HAP-1 (cell line): ENCODE measurements at regions not wholly inside any gene's neighbourhood (a gene's known extent, or its start where the extent isn't known, plus 50 kb on each side); places are given as distances from the start of the nearest gene placed in this dataset.

Experiments used
- DNase-seq, 2 experiments: peaks; one replicate each; pipeline ENCODE4 v3.0.0-alpha.2; 2016 to 2020; ENCODE audit warnings: low spot score in 2 of 2
- H3K27me3 ChIP-seq: fragments of 250-450 bp; sonication (Bioruptor Pico); 2 replicates; pipeline ENCODE4 v1.5.1; 2020; ENCODE audit warnings: low read depth, mild to moderate bottlenecking, moderate library complexity
- H3K36me3 ChIP-seq: fragments of 250-450 bp; sonication (Bioruptor Pico); replicated peaks from 2 replicates; pipeline ENCODE4 v1.5.1; 2020; ENCODE audit warnings: mild to moderate bottlenecking
- H3K4me1 ChIP-seq: fragments of 250-450 bp; sonication (Bioruptor Pico); 2 replicates; pipeline ENCODE4 v1.5.1; 2020; ENCODE audit warnings: mild to moderate bottlenecking
- H3K4me3 ChIP-seq: fragments of 250-450 bp; sonication (Bioruptor Pico); 2 replicates; pipeline ENCODE4 v1.5.1; 2020; ENCODE audit warnings: mild to moderate bottlenecking, moderate library complexity
- H3K9me3 ChIP-seq: fragments of 250-450 bp; sonication (Bioruptor Pico); 2 replicates; pipeline ENCODE4 v1.5.1; 2020; ENCODE audit warnings: mild to moderate bottlenecking, moderate library complexity
- in situ Hi-C: fragments of 300-500 bp; cut with MboI; formaldehyde crosslinking; loops from 3 replicates; pipeline ENCODE4 v1.14.3; 2020; ENCODE audit warnings: low sequenced_read_pairs, inconsistent platforms, mixed read lengths

DNA sequence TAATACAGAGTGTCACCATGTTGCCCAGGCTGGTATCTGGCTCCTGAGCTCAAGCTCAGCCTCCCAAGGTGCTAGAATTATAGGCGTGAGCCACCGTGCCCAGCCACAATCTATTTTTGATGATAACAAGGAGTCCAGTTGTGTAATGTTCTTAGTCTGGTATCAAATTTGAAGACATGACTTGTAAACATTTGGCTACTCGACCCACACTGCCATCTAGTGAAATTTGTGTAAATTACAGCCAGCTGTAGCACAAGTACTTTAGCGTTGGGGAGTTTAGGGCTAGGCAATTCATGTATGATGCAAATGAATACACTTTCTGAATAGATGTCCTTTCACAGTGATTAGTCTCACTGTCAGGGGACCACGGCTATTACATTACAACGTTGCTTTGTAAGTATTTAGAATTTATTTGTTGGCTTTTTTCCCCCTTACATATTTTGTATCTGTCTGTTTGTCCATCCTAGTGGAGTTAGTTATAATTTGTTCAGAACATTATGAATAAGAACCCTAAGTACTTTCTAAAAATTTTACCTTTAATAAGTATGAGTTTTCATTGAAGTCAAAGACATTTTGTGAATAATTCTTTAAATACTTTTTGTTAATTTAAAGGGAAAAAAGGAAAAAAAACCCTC, 139.7 kb downstream of the PRDM13 start:
- in situ Hi-C loops = no loop called here
- H3K4me3 ChIP-seq = no peak overlapping the region
- no peaks in the 10 kb centered on the region for H3K9me3 ChIP-seq
- DNase-seq = peak; percentile 77 to 81
- peaks cover 18% of the 10 kb centered on the region for H3K27me3 ChIP-seq
- H3K36me3 ChIP-seq = no peaks in the 10 kb centered on the region
- H3K4me1 ChIP-seq = no peaks in the 10 kb centered on the region

DNA sequence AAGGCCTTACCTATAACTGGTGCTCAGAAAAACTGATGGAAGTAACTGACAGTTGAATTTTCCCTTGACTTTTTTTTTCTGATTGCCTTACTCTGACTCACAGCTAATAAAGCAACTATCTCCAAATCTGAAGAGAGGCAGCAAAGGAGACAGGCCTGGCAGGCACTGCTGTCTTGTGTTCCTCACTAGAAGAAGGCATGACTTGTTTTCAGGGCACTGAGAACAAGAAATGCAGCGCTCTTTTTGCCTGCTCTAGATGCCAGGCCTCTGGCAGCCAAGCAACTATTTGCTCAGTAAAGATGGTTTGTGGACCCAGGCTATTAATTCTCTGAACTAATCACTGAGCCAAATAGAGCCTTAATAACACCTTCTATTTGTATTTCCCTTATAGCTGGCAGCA, 155.1 kb downstream of the PRDM13 start:
- no peak for DNase-seq
- H3K9me3 ChIP-seq = no peaks in the 10 kb centered on the region
- no peaks in the 10 kb centered on the region for H3K36me3 ChIP-seq
- peaks cover 3% of the 10 kb centered on the region; the same call in 1 of the 2 replicates for H3K27me3 ChIP-seq
- in situ Hi-C loops = no loop called here
- H3K4me3 ChIP-seq = no peak overlapping the region
- H3K4me1 ChIP-seq = no peaks in the 10 kb centered on the region

DNA sequence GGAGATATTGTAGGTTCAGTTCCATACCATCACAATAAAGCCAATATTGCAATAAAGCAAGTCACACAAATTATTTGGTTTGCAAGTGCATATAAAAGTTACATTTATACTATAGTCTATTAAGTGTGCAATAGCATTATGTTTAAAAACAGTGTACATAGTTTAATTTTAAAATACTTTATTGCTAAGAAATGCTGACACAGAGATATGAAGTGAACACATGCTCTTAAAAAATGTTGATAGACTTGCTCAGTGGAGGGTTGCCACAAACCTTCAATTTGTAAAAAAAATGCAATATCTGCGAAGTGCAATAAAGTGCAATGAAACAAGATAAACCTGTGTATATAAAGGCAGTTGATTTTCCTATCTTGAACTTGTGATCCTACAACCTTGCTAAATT, 161.5 kb downstream of the PRDM13 start:
- Histone ChIP-seq H3K9me3 (no peaks in the 10 kb centered on the region), H3K36me3 (no peaks in the 10 kb centered on the region), H3K4me1 (no peaks in the 10 kb centered on the region), H3K4me3 (no peak overlapping the region), H3K27me3 (peaks cover 15% of the 10 kb centered on the region; the same call in 1 of the 2 replicates)
- in situ Hi-C loops = no loop called here
- no peak for DNase-seq

DNA sequence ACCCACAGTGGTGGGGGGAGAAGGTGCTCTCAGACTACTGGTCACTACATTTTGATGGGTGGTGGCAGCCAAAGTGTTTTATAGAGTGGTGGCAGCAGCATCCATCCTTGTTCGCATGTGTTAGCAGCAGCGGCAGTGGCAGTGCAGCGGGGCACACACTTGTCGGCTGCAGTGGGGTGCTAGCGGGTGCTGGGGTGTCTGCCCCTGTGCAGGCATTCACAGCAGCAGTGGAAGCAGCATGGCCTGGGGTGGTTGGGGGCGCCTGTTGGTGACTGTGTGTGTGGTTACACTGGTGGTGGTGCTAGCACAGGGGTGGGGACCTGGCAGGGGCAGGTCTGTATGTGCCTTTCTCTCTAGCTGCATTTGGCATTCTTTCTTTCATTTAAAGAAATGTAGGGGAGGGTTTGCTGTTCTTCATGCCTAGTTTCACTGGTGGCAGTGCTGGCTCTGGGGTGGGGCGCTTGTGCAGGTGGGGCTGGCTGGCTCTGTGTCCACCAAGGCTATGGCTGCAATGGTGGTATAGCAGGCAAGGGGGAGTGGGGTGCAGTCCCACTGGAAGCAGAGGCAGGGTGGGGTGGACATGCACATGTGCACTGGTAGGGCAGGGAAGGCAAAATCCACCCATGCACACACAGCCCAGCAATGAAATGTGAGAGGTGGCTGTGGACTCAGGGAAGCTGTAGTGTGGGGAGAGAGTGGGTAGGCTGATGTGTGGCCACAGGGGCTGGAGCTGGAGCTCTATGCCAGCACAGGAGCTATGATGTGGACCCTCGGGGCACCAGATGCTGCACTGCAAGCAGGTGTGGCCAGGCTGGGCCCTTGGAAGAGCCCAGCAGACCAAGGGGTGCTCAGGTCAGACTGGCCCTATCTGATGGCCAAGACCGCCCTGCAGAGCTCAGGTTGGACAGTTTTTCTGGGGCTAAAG, 173.3 kb downstream of the PRDM13 start:
- DNase-seq = no peak
- Histone ChIP-seq H3K9me3 (no peaks in the 10 kb centered on the region), H3K27me3 (peaks cover 8% of the 10 kb centered on the region), H3K36me3 (no peaks in the 10 kb centered on the region), H3K4me1 (no peaks in the 10 kb centered on the region), H3K4me3 (no peak overlapping the region)
- in situ Hi-C loops = no loop called here

DNA sequence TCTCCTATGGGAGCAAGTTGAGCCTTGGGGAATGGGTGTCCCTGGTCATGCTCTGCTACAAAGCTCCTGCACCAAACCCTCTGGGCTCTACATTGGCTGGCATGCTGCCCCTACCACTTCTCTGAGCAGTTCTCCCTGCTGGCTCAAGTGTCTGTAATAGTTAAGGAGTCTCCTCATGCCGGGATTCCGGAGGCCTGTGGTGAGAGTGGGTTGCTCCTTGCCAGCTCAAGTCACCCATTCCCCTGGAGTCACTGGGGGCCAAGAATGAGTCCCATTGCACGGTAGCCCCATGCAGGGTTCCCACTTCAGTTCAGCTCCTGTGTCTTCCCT, 173.9 kb downstream of the PRDM13 start:
- H3K27me3 ChIP-seq = peaks cover 8% of the 10 kb centered on the region
- no peaks in the 10 kb centered on the region for H3K4me1 ChIP-seq
- no peaks in the 10 kb centered on the region for H3K9me3 ChIP-seq
- no peak overlapping the region for H3K4me3 ChIP-seq
- in situ Hi-C loops = no loop called here
- H3K36me3 ChIP-seq = no peaks in the 10 kb centered on the region
- DNase-seq = no peak

DNA sequence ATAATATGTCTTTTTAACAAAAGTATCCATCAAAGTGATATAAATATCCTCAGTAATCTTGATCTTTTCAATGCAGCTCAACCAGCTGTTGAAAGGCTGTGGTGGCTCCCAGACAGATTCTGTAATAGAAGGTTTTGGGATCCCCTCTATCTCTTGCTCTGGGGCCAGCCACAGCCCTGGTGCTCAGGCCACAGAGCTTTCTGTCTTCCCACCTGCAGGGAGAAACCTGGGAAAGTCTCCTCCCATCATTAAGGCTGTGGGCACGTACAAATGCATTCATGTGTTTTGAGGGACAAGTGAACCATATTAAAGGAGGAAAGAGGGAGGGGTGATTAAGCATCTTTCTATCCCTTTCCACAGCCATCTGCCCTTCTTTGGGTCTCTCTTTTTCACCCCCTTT, 183.1 kb downstream of the PRDM13 start:
- Histone ChIP-seq H3K4me1 (no peaks in the 10 kb centered on the region), H3K9me3 (no peaks in the 10 kb centered on the region), H3K36me3 (no peaks in the 10 kb centered on the region), H3K27me3 (peaks cover 3% of the 10 kb centered on the region; the same call in 1 of the 2 replicates), H3K4me3 (no peak overlapping the region)
- in situ Hi-C loops = no loop called here
- DNase-seq = no peak

DNA sequence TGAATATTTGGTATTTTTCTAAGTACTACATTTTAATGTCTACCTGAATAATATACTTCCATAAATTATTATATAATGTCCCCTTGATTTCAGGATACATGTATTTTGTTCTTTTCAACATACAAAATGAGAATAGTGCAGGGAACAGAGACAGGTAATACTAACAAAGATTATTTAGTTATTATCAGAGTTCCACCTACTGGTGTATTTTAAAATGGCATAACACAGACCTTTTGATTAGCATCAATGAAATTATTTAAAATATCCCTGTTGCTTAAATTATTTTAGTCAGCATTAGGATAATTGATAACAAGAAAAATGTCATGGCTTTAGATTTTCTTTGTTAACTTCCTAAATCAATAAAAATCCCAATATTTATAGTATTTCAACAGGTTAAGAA, 184.0 kb downstream of the PRDM13 start:
- no peaks in the 10 kb centered on the region for H3K36me3 ChIP-seq
- no peak for DNase-seq
- no peaks in the 10 kb centered on the region for H3K9me3 ChIP-seq
- no peaks in the 10 kb centered on the region for H3K4me1 ChIP-seq
- peaks cover 3% of the 10 kb centered on the region; the same call in 1 of the 2 replicates for H3K27me3 ChIP-seq
- in situ Hi-C loops = no loop called here
- H3K4me3 ChIP-seq = no peak overlapping the region

DNA sequence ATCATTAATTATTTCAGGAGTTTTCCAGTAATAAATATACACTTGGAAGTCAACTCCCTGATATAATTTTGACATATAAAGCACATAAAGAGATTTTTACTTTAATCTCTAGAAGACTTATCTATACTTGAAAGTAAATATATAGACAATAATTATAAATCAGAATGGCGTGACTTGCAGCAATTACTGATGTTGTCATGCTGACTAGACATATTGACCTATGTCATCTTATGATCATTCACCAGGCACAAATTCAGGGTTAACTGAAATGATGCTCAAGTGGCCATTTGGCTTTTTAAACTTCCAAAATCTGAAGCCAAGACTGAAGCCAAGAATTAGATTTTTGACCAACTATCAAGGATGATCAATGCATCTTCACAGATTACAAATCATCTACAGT, 192.2 kb downstream of the MCHR2 start:
- DNase-seq = no peak
- Histone ChIP-seq H3K4me3 (no peak overlapping the region), H3K36me3 (no peaks in the 10 kb centered on the region), H3K4me1 (no peaks in the 10 kb centered on the region), H3K27me3 (peaks cover 11% of the 10 kb centered on the region), H3K9me3 (no peaks in the 10 kb centered on the region)
- in situ Hi-C loops = loop anchor here (25.0 kb wide), 2 partner anchors 215 to 340 kb away; no protein-coding TSS in a partner anchor

DNA sequence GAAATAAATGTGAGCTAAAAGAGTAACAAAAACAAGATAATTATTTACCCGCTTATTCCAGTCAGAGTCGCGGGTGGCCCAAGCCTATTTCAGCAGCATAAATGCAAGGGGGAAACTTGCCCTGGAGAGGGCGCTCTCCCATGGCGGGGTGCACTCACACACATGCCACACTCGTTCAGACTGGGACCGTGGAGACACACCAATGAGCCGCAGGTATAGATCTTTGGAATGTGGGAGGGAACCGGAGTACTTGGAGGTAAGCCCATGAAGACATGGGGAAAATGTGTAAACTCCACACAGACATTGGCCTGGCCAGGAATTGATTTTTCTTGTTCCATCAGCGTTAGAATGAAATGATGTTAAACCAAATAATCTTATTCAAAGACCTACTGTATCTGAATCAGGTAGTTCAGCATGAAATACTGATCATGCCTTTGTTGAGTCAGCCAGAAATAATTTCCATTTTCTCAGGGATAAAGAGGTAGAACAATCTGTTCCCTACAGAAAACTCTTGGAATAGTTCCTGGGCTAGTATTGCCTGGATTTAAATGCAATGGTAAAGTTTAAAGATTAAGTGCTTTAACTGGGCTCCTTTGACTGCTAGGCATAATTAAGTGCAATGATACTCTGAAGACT, 191.5 kb downstream of the MCHR2 start:
- Histone ChIP-seq H3K36me3 (no peaks in the 10 kb centered on the region), H3K9me3 (no peaks in the 10 kb centered on the region), H3K4me1 (no peaks in the 10 kb centered on the region), H3K4me3 (no peak overlapping the region), H3K27me3 (peaks cover 13% of the 10 kb centered on the region)
- peak in 1 of 2 experiments; percentile 26 for DNase-seq
- in situ Hi-C loops = loop anchor here (25.0 kb wide), 2 partner anchors 215 to 340 kb away; no protein-coding TSS in a partner anchor

DNA sequence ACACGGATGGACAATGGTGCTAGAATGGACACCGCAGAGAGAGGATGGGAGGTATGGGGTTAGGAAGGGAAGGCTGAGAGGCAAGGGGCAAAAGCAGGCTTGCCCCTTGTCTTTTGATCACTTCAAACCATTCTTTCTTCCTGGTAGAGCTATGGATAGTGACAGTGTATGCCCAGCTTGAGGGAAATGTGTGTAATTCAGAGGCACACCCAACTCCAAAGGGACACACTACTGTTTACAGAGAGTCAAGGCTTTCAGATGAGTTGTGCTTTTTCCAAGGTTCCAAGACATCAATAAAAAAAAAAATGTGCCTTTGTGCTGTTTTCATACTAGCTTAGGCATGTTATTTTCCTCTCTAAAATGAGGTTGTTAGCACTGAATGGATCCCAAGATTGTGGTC, 185.0 kb downstream of the MCHR2 start:
- in situ Hi-C loops = loop anchor here (25.0 kb wide), 2 partner anchors 222 to 347 kb away; no protein-coding TSS in a partner anchor
- no peak for DNase-seq
- no peaks in the 10 kb centered on the region for H3K36me3 ChIP-seq
- H3K9me3 ChIP-seq = no peaks in the 10 kb centered on the region
- H3K27me3 ChIP-seq = peaks cover 17% of the 10 kb centered on the region
- no peaks in the 10 kb centered on the region for H3K4me1 ChIP-seq
- H3K4me3 ChIP-seq = no peak overlapping the region

DNA sequence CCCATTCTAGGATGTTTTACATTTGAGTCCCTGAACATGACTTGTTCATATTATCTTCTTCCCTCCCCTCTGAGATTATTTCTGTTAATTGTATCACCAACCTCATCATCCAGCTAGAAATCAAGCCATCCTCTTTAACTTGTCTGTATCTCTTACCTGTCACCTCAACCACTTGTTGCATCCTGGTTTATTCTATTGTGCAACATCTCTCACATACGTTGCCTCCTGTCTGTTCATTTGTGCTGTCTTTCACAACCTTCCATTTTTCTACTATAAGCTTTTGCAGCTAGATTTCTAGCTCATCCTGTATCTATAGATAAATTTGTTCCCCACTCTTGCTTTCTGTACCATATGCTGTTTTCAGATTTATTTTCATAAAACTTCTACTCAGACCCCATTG, 183.7 kb downstream of the MCHR2 start:
- no peak overlapping the region for H3K4me3 ChIP-seq
- H3K36me3 ChIP-seq = no peaks in the 10 kb centered on the region
- H3K27me3 ChIP-seq = peaks cover 17% of the 10 kb centered on the region
- in situ Hi-C loops = loop anchor here (25.0 kb wide), 2 partner anchors 223 to 348 kb away; no protein-coding TSS in a partner anchor
- 0 out of 2 replicates have a peak, but pooled peaks cover 3% of the 10 kb centered on the region for H3K9me3 ChIP-seq
- no peaks in the 10 kb centered on the region for H3K4me1 ChIP-seq
- DNase-seq = no peak

DNA sequence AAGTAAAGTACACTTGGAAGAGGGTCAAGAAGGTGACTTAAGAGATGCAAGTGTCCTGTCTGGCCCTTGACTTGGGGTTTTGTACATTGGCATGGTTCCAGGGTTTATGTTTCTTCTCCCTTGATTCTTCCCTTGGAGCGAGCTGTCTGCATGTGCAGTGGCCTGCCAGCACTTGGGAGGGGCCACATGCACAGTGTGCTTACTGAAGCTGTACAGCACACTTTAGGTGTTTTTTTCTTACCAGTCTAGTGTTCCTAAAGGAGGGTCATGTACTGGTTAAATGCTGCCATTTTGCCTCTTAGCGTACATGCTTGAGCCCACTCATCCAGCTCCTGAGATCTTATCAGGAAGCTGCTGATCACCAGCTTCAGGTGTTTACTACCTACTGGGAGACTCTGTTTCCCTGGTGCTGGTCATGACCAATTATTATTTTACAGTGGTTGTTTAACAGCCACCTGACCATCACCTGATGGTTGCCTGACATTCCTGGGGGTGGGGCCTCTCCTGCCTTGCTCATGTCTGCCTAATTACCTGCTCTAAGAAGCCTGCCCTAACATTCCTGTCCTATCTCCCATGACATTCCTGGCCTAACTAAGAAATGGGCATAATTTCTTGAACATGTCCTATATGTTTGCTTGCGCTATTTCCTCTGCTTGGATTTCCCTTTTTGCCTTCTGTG, 182.9 kb downstream of the MCHR2 start:
- H3K4me3 ChIP-seq = no peak overlapping the region
- no peak for DNase-seq
- peaks cover 16% of the 10 kb centered on the region for H3K27me3 ChIP-seq
- in situ Hi-C loops = loop anchor here (25.0 kb wide), 2 partner anchors 224 to 349 kb away; no protein-coding TSS in a partner anchor
- no peaks in the 10 kb centered on the region for H3K4me1 ChIP-seq
- 0 out of 2 replicates have a peak, but pooled peaks cover 4% of the 10 kb centered on the region for H3K9me3 ChIP-seq
- H3K36me3 ChIP-seq = no peaks in the 10 kb centered on the region

DNA sequence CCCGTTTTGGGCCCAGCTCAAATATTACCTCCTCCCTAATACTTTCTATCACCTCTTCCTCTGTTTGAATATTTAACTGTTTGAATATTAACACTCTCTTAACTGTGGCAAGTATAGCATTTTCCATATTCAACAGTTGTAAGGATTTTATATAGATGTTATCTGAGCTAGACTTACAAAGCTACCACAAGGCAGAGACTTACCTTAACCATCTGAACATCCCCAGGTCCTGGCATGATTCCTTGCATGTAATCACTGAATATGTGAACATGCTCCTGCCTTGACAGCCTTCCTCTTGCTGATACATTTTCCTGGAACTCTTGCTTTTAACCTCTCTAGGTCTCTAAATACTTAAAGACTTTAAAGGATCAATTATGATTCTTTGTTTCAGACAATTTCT, 182.4 kb downstream of the MCHR2 start:
- no peaks in the 10 kb centered on the region for H3K4me1 ChIP-seq
- no peak overlapping the region for H3K4me3 ChIP-seq
- H3K9me3 ChIP-seq = 0 out of 2 replicates have a peak, but pooled peaks cover 4% of the 10 kb centered on the region
- in situ Hi-C loops = loop anchor here (25.0 kb wide), 2 partner anchors 224 to 349 kb away; no protein-coding TSS in a partner anchor
- no peaks in the 10 kb centered on the region for H3K36me3 ChIP-seq
- H3K27me3 ChIP-seq = peaks cover 13% of the 10 kb centered on the region
- DNase-seq = no peak
